ENCODE measurements at regions not wholly inside any gene's neighbourhood (a gene's known extent, or its start where the extent isn't known, plus 50 kb on each side); places are given as distances from the start of the nearest gene placed in this dataset.

DNA sequence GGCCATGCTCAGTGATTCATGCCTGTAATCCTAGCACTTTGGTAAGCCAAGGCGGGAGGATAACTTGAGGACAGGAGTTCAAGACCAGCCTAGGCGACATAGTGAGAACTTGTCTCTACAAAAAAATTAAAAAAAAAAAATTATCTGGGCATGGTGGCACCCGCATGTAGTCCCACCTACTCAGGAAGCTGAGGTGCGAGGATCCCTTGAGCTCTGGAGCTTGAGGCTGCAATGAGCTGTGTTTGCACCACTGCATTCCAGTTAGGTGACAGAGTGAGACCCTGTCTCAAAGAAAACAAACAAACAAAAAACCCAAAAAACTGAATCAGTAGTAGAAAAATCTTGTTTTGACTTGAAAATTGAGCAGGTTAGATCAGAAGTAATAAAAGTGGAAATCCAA lies 67.1 kb upstream of the IPO9 start:
- peak; percentile 91 to 95 for DNase-seq
- no peak overlapping the region for H3K4ac ChIP-seq (ENCODE audit: low read depth, low read length)
- H3K23ac ChIP-seq (ENCODE audit: low read length), result no peak overlapping the region
- WGBS (ENCODE audit: extremely low coverage, insufficient coverage, insufficient read length), result no CpG with 5 or more reads among the region's 4 CpGs
- no peak overlapping the region for H2AK5ac ChIP-seq (ENCODE audit: low read length)
- peak overlapping the region; percentile 15 for H2BK5ac ChIP-seq (ENCODE audit: low read depth, low read length, poor library complexity)
- H4K8ac ChIP-seq (ENCODE audit: low read depth, low read length), result no peak overlapping the region
- H3K4me3 ChIP-seq (ENCODE audit: low read depth, low read length), result no peak overlapping the region
- H3K18ac ChIP-seq (ENCODE audit: low read length), result no peak overlapping the region
- no peak overlapping the region for H4K91ac ChIP-seq (ENCODE audit: low read depth, low read length)
- H3K27me3 ChIP-seq (ENCODE audit: insufficient read depth, low read length), result no peaks in the 10 kb centered on the region
- no peaks in the 10 kb centered on the region for H3K79me2 ChIP-seq (ENCODE audit: control insufficient read depth, insufficient read depth, low read length, poor library complexity)
- H2BK120ac ChIP-seq (ENCODE audit: insufficient read depth, low read length, poor library complexity), result no peak overlapping the region
- no peak overlapping the region for H3K14ac ChIP-seq (ENCODE audit: low read length)
- no peaks in the 10 kb centered on the region for H3K9me3 ChIP-seq (ENCODE audit: insufficient read depth, low read depth, low read length)
- peak overlapping the region; percentile 33 for H3K4me2 ChIP-seq (ENCODE audit: low read length)
- H3K9ac ChIP-seq (ENCODE audit: low read length), result no peak overlapping the region
- no peak overlapping the region for H2BK12ac ChIP-seq (ENCODE audit: low read length)
- peaks cover 6 to 11% of the 10 kb centered on the region in 2 experiments for H3K4me1 ChIP-seq (ENCODE audit: control insufficient read depth in 1 of 2, insufficient read depth in 2 of 2, low read length in 2 of 2)
- no peak overlapping the region for H2AFZ ChIP-seq (ENCODE audit: insufficient read depth, low read length, poor library complexity)
- H3K27ac ChIP-seq (ENCODE audit: low read depth, low read length), result peak overlapping the region; percentile 54
- H4K12ac ChIP-seq (ENCODE audit: low read depth, low read length), result no peak overlapping the region
- H3K36me3 ChIP-seq (ENCODE audit: control insufficient read depth in 1 of 2, insufficient read depth in 2 of 2, low read length in 2 of 2), result peaks cover 0 to 1% of the 10 kb centered on the region in 2 experiments
- peaks cover 3% of the 10 kb centered on the region for H3K79me1 ChIP-seq (ENCODE audit: low read length)

DNA sequence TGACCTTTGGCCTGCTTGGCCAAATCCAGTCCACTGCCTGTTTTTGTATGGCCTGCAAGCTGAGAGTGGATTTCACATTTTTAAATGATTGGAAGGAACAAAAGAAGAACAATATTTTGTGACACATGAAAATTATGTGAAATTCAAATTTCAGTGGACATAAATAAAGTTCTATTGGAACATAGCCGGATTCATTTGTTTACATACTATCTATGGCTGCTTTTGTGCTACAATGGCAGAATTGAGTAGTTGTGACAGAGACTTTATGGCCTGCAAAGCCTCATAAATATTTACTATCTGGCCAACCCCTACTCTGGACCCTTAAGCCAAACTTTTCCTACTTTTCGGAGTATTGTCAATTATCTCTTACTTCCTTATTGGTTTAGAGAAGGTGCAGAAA lies 66.6 kb upstream of the IPO9 start:
- H3K4me3 ChIP-seq (ENCODE audit: low read depth, low read length), result no peak overlapping the region
- peak overlapping the region; percentile 33 for H3K4me2 ChIP-seq (ENCODE audit: low read length)
- no peak overlapping the region for H2BK120ac ChIP-seq (ENCODE audit: insufficient read depth, low read length, poor library complexity)
- H2BK5ac ChIP-seq (ENCODE audit: low read depth, low read length, poor library complexity), result no peak overlapping the region
- H2AFZ ChIP-seq (ENCODE audit: insufficient read depth, low read length, poor library complexity), result no peak overlapping the region
- H3K36me3 ChIP-seq (ENCODE audit: control insufficient read depth in 1 of 2, insufficient read depth in 2 of 2, low read length in 2 of 2), result peaks cover 0 to 1% of the 10 kb centered on the region in 2 experiments
- no CpG with 5 or more reads among the region's 2 CpGs for WGBS (ENCODE audit: extremely low coverage, insufficient coverage, insufficient read length)
- H3K18ac ChIP-seq (ENCODE audit: low read length), result no peak overlapping the region
- H3K23ac ChIP-seq (ENCODE audit: low read length), result no peak overlapping the region
- peak overlapping the region; percentile 54 for H3K27ac ChIP-seq (ENCODE audit: low read depth, low read length)
- no peaks in the 10 kb centered on the region for H3K79me2 ChIP-seq (ENCODE audit: control insufficient read depth, insufficient read depth, low read length, poor library complexity)
- no peak overlapping the region for H2AK5ac ChIP-seq (ENCODE audit: low read length)
- H2BK12ac ChIP-seq (ENCODE audit: low read length), result no peak overlapping the region
- H3K79me1 ChIP-seq (ENCODE audit: low read length), result peaks cover 3% of the 10 kb centered on the region
- no peak overlapping the region for H3K4ac ChIP-seq (ENCODE audit: low read depth, low read length)
- H3K9ac ChIP-seq (ENCODE audit: low read length), result no peak overlapping the region
- no peaks in the 10 kb centered on the region for H3K27me3 ChIP-seq (ENCODE audit: insufficient read depth, low read length)
- no peak overlapping the region for H4K12ac ChIP-seq (ENCODE audit: low read depth, low read length)
- H4K91ac ChIP-seq (ENCODE audit: low read depth, low read length), result no peak overlapping the region
- no peak overlapping the region for H4K8ac ChIP-seq (ENCODE audit: low read depth, low read length)
- DNase-seq, result no peak
- no peaks in the 10 kb centered on the region for H3K9me3 ChIP-seq (ENCODE audit: insufficient read depth, low read depth, low read length)
- H3K14ac ChIP-seq (ENCODE audit: low read length), result no peak overlapping the region
- H3K4me1 ChIP-seq (ENCODE audit: control insufficient read depth in 1 of 2, insufficient read depth in 2 of 2, low read length in 2 of 2), result peaks cover 6 to 11% of the 10 kb centered on the region in 2 experiments

DNA sequence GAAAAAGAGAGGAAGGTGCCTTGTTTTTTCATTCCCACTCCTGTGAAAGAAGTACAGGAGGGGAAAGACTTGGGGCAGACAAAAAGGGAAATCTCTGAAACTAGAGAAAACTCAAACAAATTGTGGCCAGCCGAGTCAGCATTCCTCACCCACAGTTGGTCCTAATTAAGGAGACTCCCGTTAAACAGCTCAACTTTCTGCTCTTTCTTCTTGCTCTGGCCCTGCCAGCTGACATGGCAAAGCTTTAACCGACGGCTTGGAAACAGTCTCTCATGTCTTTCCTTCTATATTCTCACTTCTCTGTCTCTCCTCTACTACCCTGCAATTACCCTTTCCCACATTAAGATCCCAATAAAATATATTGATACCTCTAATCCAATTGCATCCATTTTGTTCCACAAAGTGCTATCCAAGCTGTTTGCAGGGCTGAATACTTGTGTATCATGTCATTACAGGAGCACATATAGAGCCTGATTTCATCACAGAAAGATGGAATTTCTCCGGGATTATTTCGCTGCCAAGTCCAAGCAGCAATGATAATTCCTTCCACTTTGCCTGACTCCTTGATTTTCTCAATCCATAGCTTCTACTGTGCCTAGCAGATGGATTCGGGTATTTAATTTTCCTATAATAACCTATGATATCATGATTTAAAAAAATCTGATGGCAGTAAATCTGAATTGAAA lies 65.4 kb upstream of the IPO9 start:
- Histone ChIP-seq H3K4me2 (ENCODE audit: low read length) (no peak overlapping the region), H3K36me3 (ENCODE audit: control insufficient read depth in 1 of 2, insufficient read depth in 2 of 2, low read length in 2 of 2) (no peaks in the 10 kb centered on the region), H2AK5ac (ENCODE audit: low read length) (no peak overlapping the region), H3K27me3 (ENCODE audit: insufficient read depth, low read length) (no peaks in the 10 kb centered on the region), H2AFZ (ENCODE audit: insufficient read depth, low read length, poor library complexity) (no peak overlapping the region), H3K23ac (ENCODE audit: low read length) (no peak overlapping the region), H3K14ac (ENCODE audit: low read length) (no peak overlapping the region), H3K4ac (ENCODE audit: low read depth, low read length) (no peak overlapping the region), H4K8ac (ENCODE audit: low read depth, low read length) (no peak overlapping the region), H3K79me1 (ENCODE audit: low read length) (peaks cover 3% of the 10 kb centered on the region), H3K4me3 (ENCODE audit: low read depth, low read length) (no peak overlapping the region), H4K12ac (ENCODE audit: low read depth, low read length) (no peak overlapping the region), H3K9me3 (ENCODE audit: insufficient read depth, low read depth, low read length) (no peaks in the 10 kb centered on the region), H3K9ac (ENCODE audit: low read length) (no peak overlapping the region), H2BK12ac (ENCODE audit: low read length) (no peak overlapping the region), H2BK120ac (ENCODE audit: insufficient read depth, low read length, poor library complexity) (no peak overlapping the region), H2BK5ac (ENCODE audit: low read depth, low read length, poor library complexity) (no peak overlapping the region), H3K27ac (ENCODE audit: low read depth, low read length) (peak overlapping the region; percentile 14), H3K4me1 (ENCODE audit: control insufficient read depth in 1 of 2, insufficient read depth in 2 of 2, low read length in 2 of 2) (peaks cover 6 to 11% of the 10 kb centered on the region in 2 experiments), H4K91ac (ENCODE audit: low read depth, low read length) (no peak overlapping the region), H3K18ac (ENCODE audit: low read length) (no peak overlapping the region), H3K79me2 (ENCODE audit: control insufficient read depth, insufficient read depth, low read length, poor library complexity) (no peaks in the 10 kb centered on the region)
- WGBS (ENCODE audit: extremely low coverage, insufficient coverage, insufficient read length), result no CpG with 5 or more reads among the region's 7 CpGs
- DNase-seq, result peak in 1 of 2 donors; percentile 72

DNA sequence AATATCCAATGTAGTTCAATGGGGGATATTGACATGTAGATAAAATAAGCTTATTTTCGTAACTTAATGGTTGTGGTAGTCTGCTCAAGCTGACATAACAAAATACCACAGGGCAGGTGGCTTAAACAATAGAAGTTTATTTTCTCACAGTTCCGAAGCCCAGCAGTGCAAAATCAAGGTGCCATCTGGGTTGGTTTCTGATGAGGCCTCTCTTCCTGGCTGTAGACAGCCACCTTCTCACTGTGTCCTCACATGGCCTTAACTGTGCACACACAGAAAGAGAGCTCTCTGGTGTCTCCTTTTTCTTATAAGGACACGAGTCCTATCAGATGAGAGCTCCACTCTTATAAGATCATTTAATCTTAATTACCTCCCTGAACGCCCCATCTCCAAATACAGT lies 64.8 kb upstream of the IPO9 start:
- Histone ChIP-seq H4K12ac (ENCODE audit: low read depth, low read length) (no peak overlapping the region), H2BK5ac (ENCODE audit: low read depth, low read length, poor library complexity) (no peak overlapping the region), H3K79me1 (ENCODE audit: low read length) (peaks cover 3% of the 10 kb centered on the region), H4K8ac (ENCODE audit: low read depth, low read length) (no peak overlapping the region), H2AK5ac (ENCODE audit: low read length) (no peak overlapping the region), H2AFZ (ENCODE audit: insufficient read depth, low read length, poor library complexity) (no peak overlapping the region), H3K36me3 (ENCODE audit: control insufficient read depth in 1 of 2, insufficient read depth in 2 of 2, low read length in 2 of 2) (no peaks in the 10 kb centered on the region), H3K18ac (ENCODE audit: low read length) (peak overlapping the region; percentile 46), H3K79me2 (ENCODE audit: control insufficient read depth, insufficient read depth, low read length, poor library complexity) (no peaks in the 10 kb centered on the region), H3K4me3 (ENCODE audit: low read depth, low read length) (no peak overlapping the region), H3K4ac (ENCODE audit: low read depth, low read length) (no peak overlapping the region), H3K4me2 (ENCODE audit: low read length) (no peak overlapping the region), H3K27me3 (ENCODE audit: insufficient read depth, low read length) (no peaks in the 10 kb centered on the region), H4K91ac (ENCODE audit: low read depth, low read length) (no peak overlapping the region), H3K27ac (ENCODE audit: low read depth, low read length) (no peak overlapping the region), H3K9ac (ENCODE audit: low read length) (no peak overlapping the region), H2BK12ac (ENCODE audit: low read length) (no peak overlapping the region), H3K23ac (ENCODE audit: low read length) (no peak overlapping the region), H3K9me3 (ENCODE audit: insufficient read depth, low read depth, low read length) (no peaks in the 10 kb centered on the region), H3K14ac (ENCODE audit: low read length) (no peak overlapping the region), H3K4me1 (ENCODE audit: control insufficient read depth in 1 of 2, insufficient read depth in 2 of 2, low read length in 2 of 2) (peaks cover 6 to 11% of the 10 kb centered on the region in 2 experiments), H2BK120ac (ENCODE audit: insufficient read depth, low read length, poor library complexity) (no peak overlapping the region)
- peak in 1 of 2 donors; percentile 38 for DNase-seq
- no CpG with 5 or more reads among the region's 4 CpGs for WGBS (ENCODE audit: extremely low coverage, insufficient coverage, insufficient read length)
